Stimulated activated naive CD8-positive, alpha-beta T cell treated with anti-CD3 and anti-CD28 coated beads, Interleukin-15, Interleukin-2, amounts not matched to agents 100 ng/mL and 50 ng/mL, for 24 hours (primary cell): ENCODE measurements at regions not wholly inside any gene's neighbourhood (a gene's known extent, or its start where the extent isn't known, plus 50 kb on each side); places are given as distances from the start of the nearest gene placed in this dataset.
"Not testable (repeated sequence)": the region's sequence is repeated elsewhere in the genome, so short reads cannot be mapped to it uniquely, and the experiment has no call there.

Experiments
- H3K27ac Mint-ChIP-seq: one replicate; pipeline ENCODE4 v1.8.0; 2021; ENCODE audit warnings: mild to moderate bottlenecking, mixed read lengths
- H3K27me3 Mint-ChIP-seq: one replicate; pipeline ENCODE4 v1.8.0; 2021; ENCODE audit warnings: mixed read lengths
- H3K36me3 Mint-ChIP-seq: one replicate; pipeline ENCODE4 v1.8.0; 2021; ENCODE audit warnings: low read depth, mixed read lengths
- H3K4me1 Mint-ChIP-seq: one replicate; pipeline ENCODE4 v1.8.0; 2021; ENCODE audit warnings: low read depth, mixed read lengths
- H3K4me3 Mint-ChIP-seq: one replicate; pipeline ENCODE4 v1.8.0; 2021; ENCODE audit warnings: mild to moderate bottlenecking, mixed read lengths
- H3K9me3 Mint-ChIP-seq: one replicate; pipeline ENCODE4 v1.8.0; 2021; ENCODE audit warnings: mixed read lengths

GRCh38 chr5:44914221-44914620, 105.5 kb downstream of the MRPS30 start:
- no peak overlapping the region for H3K27ac Mint-ChIP-seq
- no peaks in the 10 kb centered on the region for H3K4me1 Mint-ChIP-seq
- peaks cover 4% of the 10 kb centered on the region for H3K9me3 Mint-ChIP-seq
- no peaks in the 10 kb centered on the region for H3K36me3 Mint-ChIP-seq
- H3K27me3 Mint-ChIP-seq, result no peaks in the 10 kb centered on the region
- H3K4me3 Mint-ChIP-seq, result no peak overlapping the region

DNA sequence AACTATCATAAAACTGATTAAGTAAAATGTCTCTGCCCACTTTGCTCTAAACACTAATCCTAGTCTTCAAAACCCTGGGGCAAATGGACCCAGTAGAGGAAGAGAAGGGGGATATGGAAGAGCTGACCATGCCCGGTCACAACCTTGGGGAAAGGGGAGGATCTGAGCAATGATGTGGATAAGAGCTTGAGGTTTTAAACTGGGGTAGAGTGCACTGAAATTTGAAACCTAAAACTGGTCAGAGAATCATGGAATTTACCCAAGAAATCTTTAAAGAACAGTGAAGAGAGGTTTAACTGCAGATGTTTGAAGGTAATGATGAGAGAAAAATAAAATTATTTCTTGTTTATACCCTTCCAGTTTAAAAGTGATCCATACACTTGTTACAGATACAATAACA, 110.8 kb downstream of the MRPS30 start:
- Mint-ChIP-seq H3K27ac (no peak overlapping the region), H3K36me3 (no peaks in the 10 kb centered on the region), H3K27me3 (no peaks in the 10 kb centered on the region), H3K9me3 (peaks cover 10% of the 10 kb centered on the region), H3K4me1 (no peaks in the 10 kb centered on the region), H3K4me3 (no peak overlapping the region)

DNA sequence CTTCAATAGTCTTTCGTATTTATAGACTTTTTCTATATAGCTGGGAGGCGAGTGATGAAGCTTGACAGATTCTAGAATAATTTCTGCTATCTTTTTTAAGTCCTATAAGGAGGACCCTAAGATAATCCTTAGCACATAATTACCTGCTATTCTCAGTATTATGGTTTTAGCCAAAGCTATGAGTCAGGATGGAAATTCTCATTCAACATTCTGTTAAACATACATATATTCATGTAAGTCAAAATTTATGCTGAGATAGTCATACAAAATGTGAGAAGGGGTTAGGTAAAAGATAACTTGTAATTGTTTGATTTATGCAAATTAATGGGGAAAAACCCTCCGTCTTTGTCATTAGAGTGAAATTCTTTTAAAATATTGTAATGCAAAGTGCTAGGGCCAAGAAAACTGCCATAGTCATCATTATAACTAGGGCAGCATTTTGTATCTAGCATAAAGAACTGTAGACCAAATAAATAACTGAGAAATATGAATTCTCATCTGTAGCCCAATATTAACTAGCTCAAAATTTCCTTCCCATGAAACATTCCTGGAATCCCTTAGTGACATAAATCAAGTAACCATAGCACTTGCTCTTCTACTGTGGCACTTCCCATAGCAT, 118.5 kb downstream of the MRPS30 start:
- H3K4me3 Mint-ChIP-seq, result no peak overlapping the region
- peaks cover 14% of the 10 kb centered on the region for H3K9me3 Mint-ChIP-seq
- no peaks in the 10 kb centered on the region for H3K36me3 Mint-ChIP-seq
- H3K4me1 Mint-ChIP-seq, result no peaks in the 10 kb centered on the region
- H3K27ac Mint-ChIP-seq, result no peak overlapping the region
- no peaks in the 10 kb centered on the region for H3K27me3 Mint-ChIP-seq

DNA sequence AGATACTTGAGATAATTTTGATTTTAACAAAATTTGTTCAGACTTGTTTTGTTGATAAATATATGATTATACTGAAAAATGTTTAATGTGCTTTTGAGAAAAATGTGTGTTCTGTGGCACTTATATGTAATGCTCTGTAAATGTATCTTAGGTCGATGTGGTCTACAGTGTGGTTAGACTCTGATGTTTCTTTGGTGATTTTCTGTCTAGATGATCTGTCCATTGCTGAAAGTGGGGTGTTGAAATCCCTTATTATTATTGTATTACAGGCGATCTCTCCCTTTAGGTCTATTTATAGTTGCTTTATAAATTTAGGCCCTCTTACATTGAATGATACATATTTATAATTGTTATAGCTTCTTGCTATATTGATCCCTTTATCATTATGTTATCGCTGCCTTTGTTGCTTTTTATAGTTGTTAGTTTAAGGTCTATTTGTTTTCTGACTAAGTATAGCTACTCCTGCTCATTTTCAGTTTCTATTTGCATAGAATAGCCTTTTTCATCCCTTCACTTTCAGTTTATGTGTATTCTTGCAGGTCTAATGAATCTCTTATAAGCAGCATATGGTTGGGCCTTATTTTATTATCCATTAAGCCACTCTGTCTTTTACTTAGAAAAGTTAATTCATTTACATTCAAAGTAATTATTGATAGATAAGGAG, 124.3 kb downstream of the MRPS30 start:
- H3K27ac Mint-ChIP-seq, result no peak overlapping the region

GRCh38 chr5:44933686-44934085, 124.9 kb downstream of the MRPS30 start:
- H3K4me1 Mint-ChIP-seq, result no peaks in the 10 kb centered on the region
- peaks cover 18% of the 10 kb centered on the region for H3K9me3 Mint-ChIP-seq
- no peaks in the 10 kb centered on the region for H3K27me3 Mint-ChIP-seq
- H3K4me3 Mint-ChIP-seq, result no peak overlapping the region
- H3K36me3 Mint-ChIP-seq, result no peaks in the 10 kb centered on the region
- no peak overlapping the region for H3K27ac Mint-ChIP-seq

More for the DNA sequence above, 124.3 kb downstream of the MRPS30 start:
- Mint-ChIP-seq H3K4me3 (no peak overlapping the region), H3K36me3 (no peaks in the 10 kb centered on the region), H3K4me1 (no peaks in the 10 kb centered on the region), H3K27me3 (no peaks in the 10 kb centered on the region), H3K9me3 (peaks cover 18% of the 10 kb centered on the region)

DNA sequence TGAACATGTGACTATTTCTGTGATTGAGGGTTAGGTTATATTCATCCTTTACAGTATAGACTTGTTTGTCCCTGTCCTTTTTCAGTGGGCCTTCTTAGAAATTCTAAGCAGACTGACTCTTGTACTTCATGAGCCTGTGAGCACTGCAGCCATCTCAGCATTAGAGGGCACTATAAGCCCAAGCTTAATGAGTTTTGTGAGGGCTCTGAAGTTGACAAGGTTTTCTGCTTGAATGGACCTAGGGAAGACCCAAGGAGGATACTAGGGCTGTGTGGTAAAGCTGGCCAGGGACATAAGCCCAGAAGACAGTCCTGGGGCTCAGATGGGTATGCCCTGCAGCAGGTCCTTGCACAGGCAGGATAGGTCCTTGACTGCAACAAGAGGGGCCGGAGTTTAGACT, 126.5 kb downstream of the MRPS30 start:
- Mint-ChIP-seq H3K9me3 (peaks cover 18% of the 10 kb centered on the region), H3K27me3 (no peaks in the 10 kb centered on the region), H3K4me1 (no peaks in the 10 kb centered on the region), H3K36me3 (no peaks in the 10 kb centered on the region), H3K4me3 (no peak overlapping the region), H3K27ac (no peak overlapping the region)

- Mint-ChIP-seq H3K9me3 (peaks cover 18% of the 10 kb centered on the region), H3K27ac (no peak overlapping the region), H3K4me1 (no peaks in the 10 kb centered on the region), H3K4me3 (no peak overlapping the region), H3K27me3 (no peaks in the 10 kb centered on the region), H3K36me3 (no peaks in the 10 kb centered on the region)
These were observed 127.1 kb downstream of the MRPS30 start for GRCh38 chr5:44935871-44936270.

DNA sequence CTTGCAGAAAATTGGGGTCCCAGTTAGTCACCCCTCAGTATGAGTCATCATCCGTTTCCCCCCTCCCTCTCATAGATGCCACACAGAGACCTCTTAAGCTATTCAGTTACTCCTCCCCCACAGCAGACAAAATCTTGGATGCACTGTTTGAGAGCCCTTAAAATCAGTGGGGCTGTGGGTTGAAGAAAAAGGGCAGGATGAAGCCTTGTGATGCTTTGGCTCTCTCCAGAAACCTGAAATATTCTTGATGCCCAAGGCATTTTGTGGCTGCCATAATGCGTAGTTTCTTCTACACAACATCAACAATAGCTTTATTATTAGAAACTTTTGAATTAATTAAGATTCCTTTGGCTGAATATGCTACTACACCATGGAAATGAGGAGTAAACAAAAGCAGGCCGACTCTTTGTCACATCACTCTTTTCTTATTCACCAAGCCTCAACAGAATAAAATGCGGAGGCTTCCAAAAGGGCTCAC, 133.8 kb downstream of the MRPS30 start:
- Mint-ChIP-seq H3K36me3 (no peaks in the 10 kb centered on the region), H3K4me3 (no peak overlapping the region), H3K9me3 (peaks cover 5% of the 10 kb centered on the region), H3K4me1 (peaks cover 14% of the 10 kb centered on the region), H3K27ac (no peak overlapping the region), H3K27me3 (no peaks in the 10 kb centered on the region)

- Mint-ChIP-seq H3K27me3 (no peaks in the 10 kb centered on the region), H3K27ac (no peak overlapping the region), H3K9me3 (peaks cover 5% of the 10 kb centered on the region), H3K4me3 (no peak overlapping the region), H3K36me3 (no peaks in the 10 kb centered on the region), H3K4me1 (peaks cover 14% of the 10 kb centered on the region)
These were observed 134.9 kb downstream of the MRPS30 start for GRCh38 chr5:44943647-44944046.

GRCh38 chr5:44945743-44946142, 137.0 kb downstream of the MRPS30 start:
- H3K36me3 Mint-ChIP-seq, result no peaks in the 10 kb centered on the region
- peaks cover 14% of the 10 kb centered on the region for H3K4me1 Mint-ChIP-seq
- no peaks in the 10 kb centered on the region for H3K9me3 Mint-ChIP-seq
- H3K4me3 Mint-ChIP-seq, result no peak overlapping the region
- no peaks in the 10 kb centered on the region for H3K27me3 Mint-ChIP-seq
- H3K27ac Mint-ChIP-seq, result peak overlapping the region; percentile 55

- no peak overlapping the region for H3K27ac Mint-ChIP-seq
- H3K27me3 Mint-ChIP-seq, result no peaks in the 10 kb centered on the region
- no peaks in the 10 kb centered on the region for H3K36me3 Mint-ChIP-seq
- no peaks in the 10 kb centered on the region for H3K9me3 Mint-ChIP-seq
- H3K4me3 Mint-ChIP-seq, result no peak overlapping the region
- peaks cover 9% of the 10 kb centered on the region for H3K4me1 Mint-ChIP-seq
These were observed 140.9 kb downstream of the MRPS30 start for GRCh38 chr5:44949687-44950086.

- Mint-ChIP-seq H3K9me3 (no peaks in the 10 kb centered on the region), H3K4me1 (no peaks in the 10 kb centered on the region), H3K36me3 (no peaks in the 10 kb centered on the region), H3K27me3 (no peaks in the 10 kb centered on the region), H3K27ac (no peak overlapping the region), H3K4me3 (no peak overlapping the region)
These were observed 142.6 kb downstream of the MRPS30 start for GRCh38 chr5:44951371-44951770.

DNA sequence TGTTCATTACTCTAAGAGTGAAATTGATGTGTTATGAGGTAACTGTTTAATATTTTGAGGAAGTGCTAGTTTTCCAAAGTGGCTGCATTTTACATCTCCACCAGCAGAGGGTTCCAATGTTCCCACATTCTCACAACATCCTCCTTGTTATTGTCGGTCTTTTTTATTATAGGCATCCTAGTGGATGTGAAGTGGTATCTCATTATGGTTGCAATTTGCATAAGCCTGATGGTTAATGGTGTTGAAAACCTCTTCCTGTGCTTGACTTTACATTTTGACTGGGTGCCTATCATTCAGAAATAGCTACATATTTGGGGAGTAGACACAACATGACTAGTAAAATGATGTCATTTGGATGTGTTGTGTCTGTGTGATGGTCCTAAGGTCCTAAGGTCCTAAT, 143.6 kb downstream of the MRPS30 start:
- Mint-ChIP-seq H3K9me3 (no peaks in the 10 kb centered on the region), H3K27ac (no peak overlapping the region), H3K4me1 (no peaks in the 10 kb centered on the region), H3K36me3 (no peaks in the 10 kb centered on the region), H3K27me3 (no peaks in the 10 kb centered on the region), H3K4me3 (no peak overlapping the region)

DNA sequence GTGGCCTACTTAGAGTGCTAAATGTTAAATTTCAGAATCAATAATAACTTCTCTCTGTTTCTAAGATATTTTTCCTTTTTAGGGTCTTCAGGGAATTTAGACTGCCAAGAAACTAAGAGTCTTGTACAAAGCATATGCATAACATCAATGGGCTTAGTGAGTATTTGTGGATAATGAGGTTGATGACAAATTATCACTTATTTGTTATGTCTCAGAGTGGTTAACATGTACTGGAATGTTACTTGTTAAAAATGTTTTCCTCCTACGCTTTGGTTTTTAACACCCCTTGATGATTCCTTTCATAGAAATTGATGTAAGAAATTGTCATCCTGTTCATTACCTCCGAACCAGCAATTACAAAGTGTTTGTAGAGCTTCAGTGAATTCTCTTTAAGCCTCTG, 144.3 kb downstream of the MRPS30 start:
- H3K4me1 Mint-ChIP-seq, result no peaks in the 10 kb centered on the region
- no peaks in the 10 kb centered on the region for H3K27me3 Mint-ChIP-seq
- no peak overlapping the region for H3K4me3 Mint-ChIP-seq
- H3K9me3 Mint-ChIP-seq, result no peaks in the 10 kb centered on the region
- no peaks in the 10 kb centered on the region for H3K36me3 Mint-ChIP-seq
- no peak overlapping the region for H3K27ac Mint-ChIP-seq

DNA sequence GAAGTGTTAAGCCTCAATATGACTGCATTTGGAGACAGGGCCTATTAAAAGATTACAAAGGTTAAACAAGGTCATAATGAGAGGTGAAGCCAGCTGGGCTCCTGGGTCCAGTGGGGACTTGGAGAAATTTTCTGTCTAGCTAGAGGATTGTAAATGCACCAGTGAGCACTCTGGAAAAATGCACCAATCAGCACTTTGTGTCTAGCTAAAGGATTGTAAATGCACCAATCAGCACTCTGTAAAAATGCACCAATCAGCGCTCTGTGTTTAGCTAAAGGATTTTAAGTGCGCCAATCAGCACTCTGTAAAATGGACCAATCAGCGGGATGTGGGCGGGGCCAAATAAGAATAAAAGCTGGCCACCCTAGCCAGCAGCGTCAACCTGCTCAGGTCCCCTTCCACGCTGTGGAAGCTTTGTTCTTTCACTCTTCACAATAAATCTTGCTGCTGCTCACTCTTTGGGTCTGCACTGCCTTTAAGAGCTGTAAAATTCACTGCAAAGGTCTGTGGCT, 150.3 kb downstream of the MRPS30 start:
- not testable (repeated sequence) for H3K4me3 Mint-ChIP-seq, H3K9me3 Mint-ChIP-seq, H3K27me3 Mint-ChIP-seq, H3K27ac Mint-ChIP-seq, H3K36me3 Mint-ChIP-seq, H3K4me1 Mint-ChIP-seq

GRCh38 chr5:44969825-44970224, 161.1 kb downstream of the MRPS30 start:
- Mint-ChIP-seq H3K36me3 (no peaks in the 10 kb centered on the region), H3K9me3 (peaks cover 17% of the 10 kb centered on the region), H3K27ac (no peak overlapping the region), H3K4me3 (no peak overlapping the region), H3K4me1 (no peaks in the 10 kb centered on the region), H3K27me3 (no peaks in the 10 kb centered on the region)
